ENCODE measurements at regions not wholly inside any gene's neighbourhood (a gene's known extent, or its start where the extent isn't known, plus 50 kb on each side); places are given as distances from the start of the nearest gene placed in this dataset.

DNA sequence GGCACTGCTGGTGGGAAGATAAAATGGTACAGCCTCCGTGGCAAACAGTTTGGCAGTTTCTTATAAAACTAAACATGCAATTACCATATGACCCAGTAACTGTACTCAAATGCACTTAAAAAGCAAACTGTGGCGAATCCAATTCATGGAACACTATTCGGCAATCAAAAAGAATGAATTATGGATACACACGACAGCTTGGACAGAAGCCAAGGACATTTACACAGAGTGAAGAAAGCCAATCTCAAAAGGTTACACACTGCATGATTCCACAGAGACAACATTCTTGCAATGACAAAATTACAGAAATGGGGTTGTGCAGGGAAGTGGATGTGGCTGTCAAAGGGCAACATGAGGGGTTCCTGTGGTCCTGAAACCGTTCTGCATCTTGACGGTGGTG, 122.1 kb upstream of the IQSEC1 start:
- DNase-seq (no peak), ATAC-seq (ENCODE audit: low read depth) (no peak)
- Histone ChIP-seq H4K91ac (ENCODE audit: insufficient read depth, low read depth, low read length) (no peak overlapping the region), H3K4me2 (ENCODE audit: low read depth, low read length) (no peak overlapping the region), H4K5ac (ENCODE audit: low read depth, low read length) (no peak overlapping the region), H3K14ac (replicated peaks; ENCODE audit: low read depth, low read length) (no peak overlapping the region), H4K20me1 (ENCODE audit: insufficient read depth, low read length) (no peaks in the 10 kb centered on the region; the same call in 1 of the 2 replicates), H3K56ac (ENCODE audit: extremely low read depth, insufficient read depth, low read length) (no peak overlapping the region), H3K18ac (ENCODE audit: low read depth, low read length) (no peak overlapping the region), H3K27me3 (ENCODE audit: control insufficient read depth, insufficient read depth, low read length) (peaks cover 11% of the 10 kb centered on the region), H3K9me1 (ENCODE audit: insufficient read depth, low read length) (no peaks in the 10 kb centered on the region), H3K9me3 (ENCODE audit: control insufficient read depth, insufficient read depth, low read length) (no peaks in the 10 kb centered on the region), H3K4ac (ENCODE audit: low read depth, low read length) (no peak overlapping the region), H3K36me3 (ENCODE audit: control insufficient read depth, insufficient read depth, low read length) (no peaks in the 10 kb centered on the region), H3K4me1 (ENCODE audit: control insufficient read depth, insufficient read depth, low read length) (no peaks in the 10 kb centered on the region; the same call in 1 of the 2 replicates), H3K23ac (ENCODE audit: low read depth, low read length) (no peak overlapping the region), H3K4me3 (ENCODE audit: insufficient read depth, low read depth, low read length) (no peak overlapping the region), H3K27ac (ENCODE audit: insufficient read depth, low read length) (no peak overlapping the region), H4K8ac (ENCODE audit: low read depth in 2 of 2, low read length in 2 of 2) (no peak overlapping the region), H3K79me1 (ENCODE audit: low read depth in 1 of 2, low read length in 2 of 2) (no peaks in the 10 kb centered on the region), H2BK5ac (ENCODE audit: low read depth, low read length, poor library complexity, severe bottlenecking) (no peak overlapping the region), H2AK5ac (ENCODE audit: low read depth, low read length) (no peak overlapping the region), H2AFZ (replicated peaks; ENCODE audit: low read length, poor library complexity) (no peak overlapping the region), H2BK120ac (ENCODE audit: low read depth, low read length) (no peak overlapping the region), H2BK15ac (ENCODE audit: low read depth, low read length) (no peak overlapping the region), H3K9ac (ENCODE audit: low read depth, low read length) (no peak overlapping the region), H2BK20ac (ENCODE audit: low read depth, low read length) (no peak overlapping the region), H2AK9ac (replicated peaks; ENCODE audit: low read depth, low read length, poor library complexity) (no peak overlapping the region)
- 80% methylated on average over 1 of the region's 6 CpGs; no CpG with 5 or more reads in 1 of the 2 experiments for WGBS, 2 experiments (ENCODE audit: extremely low coverage in 2 of 2, insufficient read length in 1 of 2)
- POLR2A ChIA-PET (ENCODE audit: unreplicated experiment) = no interaction called here
- CTCF ChIA-PET = no interaction called here
- BruUV-seq (replicated peaks) = no TSS peak
- dilution Hi-C loops (cut with HindIII; ENCODE audit: low sequenced_read_pairs, unreplicated experiment) (no loop called here), in situ Hi-C loops (cut with MboI; ENCODE audit: low sequenced_read_pairs) (no loop called here), intact Hi-C loops (cut with micrococcal nuclease) (no loop called here)
- TF ChIP-seq, protein P1, sequence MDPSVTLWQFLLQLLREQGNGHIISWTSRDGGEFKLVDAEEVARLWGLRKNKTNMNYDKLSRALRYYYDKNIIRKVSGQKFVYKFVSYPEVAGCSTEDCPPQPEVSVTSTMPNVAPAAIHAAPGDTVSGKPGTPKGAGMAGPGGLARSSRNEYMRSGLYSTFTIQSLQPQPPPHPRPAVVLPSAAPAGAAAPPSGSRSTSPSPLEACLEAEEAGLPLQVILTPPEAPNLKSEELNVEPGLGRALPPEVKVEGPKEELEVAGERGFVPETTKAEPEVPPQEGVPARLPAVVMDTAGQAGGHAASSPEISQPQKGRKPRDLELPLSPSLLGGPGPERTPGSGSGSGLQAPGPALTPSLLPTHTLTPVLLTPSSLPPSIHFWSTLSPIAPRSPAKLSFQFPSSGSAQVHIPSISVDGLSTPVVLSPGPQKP (IDR thresholded peaks at IDR 0.05; ENCODE audit: borderline replicate concordance, low read depth, low read length) = no peak
- TF ChIP-seq RAD21 (IDR thresholded peaks at IDR 0.05; ENCODE audit: low read length) = no peak
